GM19043 (cell line): ENCODE measurements at regions not wholly inside any gene's neighbourhood (a gene's known extent, or its start where the extent isn't known, plus 50 kb on each side); places are given as distances from the start of the nearest gene placed in this dataset.
"Not testable (repeated sequence)": the region's sequence is repeated elsewhere in the genome, so short reads cannot be mapped to it uniquely, and the experiment has no call there.

Experiments
- ATAC-seq: cut with Tn5 transposase; IDR thresholded peaks from one replicate; pipeline ENCODE4 v1.9.1; 2021; ENCODE audit warnings: low read depth; ENCODE audit not compliant: unreplicated experiment

GRCh38 chr2:54040250-54040649, 69.5 kb upstream of the PSME4 start:
- ATAC-seq = no peak

DNA sequence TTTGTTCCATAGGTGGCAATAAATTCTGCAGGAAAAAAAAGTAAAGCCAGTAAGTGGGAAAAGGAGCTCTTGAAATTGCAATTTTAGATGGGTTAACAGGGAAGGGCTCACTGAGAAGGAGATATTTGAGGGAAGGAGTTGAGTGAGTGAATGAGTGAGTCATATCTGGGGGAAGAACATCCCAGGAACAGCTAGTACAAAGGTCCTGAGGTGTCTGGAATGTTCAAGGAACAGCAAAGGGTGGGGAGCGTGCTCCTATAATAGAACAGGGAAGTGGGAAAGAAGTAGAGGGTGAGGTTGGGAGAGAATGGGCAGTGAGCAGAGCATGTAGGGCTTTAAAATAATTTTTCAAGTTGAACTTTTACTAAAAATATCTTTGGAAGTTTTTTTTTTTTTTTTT, 68.0 kb upstream of the PSME4 start:
- ATAC-seq = no peak

GRCh38 chr2:54031288-54031687, 60.5 kb upstream of the PSME4 start:
- not testable (repeated sequence) for ATAC-seq

GRCh38 chr2:54030806-54031205, 60.0 kb upstream of the PSME4 start:
- ATAC-seq = no peak

GRCh38 chr2:54030396-54030741, 59.6 kb upstream of the PSME4 start:
- ATAC-seq = no peak

DNA sequence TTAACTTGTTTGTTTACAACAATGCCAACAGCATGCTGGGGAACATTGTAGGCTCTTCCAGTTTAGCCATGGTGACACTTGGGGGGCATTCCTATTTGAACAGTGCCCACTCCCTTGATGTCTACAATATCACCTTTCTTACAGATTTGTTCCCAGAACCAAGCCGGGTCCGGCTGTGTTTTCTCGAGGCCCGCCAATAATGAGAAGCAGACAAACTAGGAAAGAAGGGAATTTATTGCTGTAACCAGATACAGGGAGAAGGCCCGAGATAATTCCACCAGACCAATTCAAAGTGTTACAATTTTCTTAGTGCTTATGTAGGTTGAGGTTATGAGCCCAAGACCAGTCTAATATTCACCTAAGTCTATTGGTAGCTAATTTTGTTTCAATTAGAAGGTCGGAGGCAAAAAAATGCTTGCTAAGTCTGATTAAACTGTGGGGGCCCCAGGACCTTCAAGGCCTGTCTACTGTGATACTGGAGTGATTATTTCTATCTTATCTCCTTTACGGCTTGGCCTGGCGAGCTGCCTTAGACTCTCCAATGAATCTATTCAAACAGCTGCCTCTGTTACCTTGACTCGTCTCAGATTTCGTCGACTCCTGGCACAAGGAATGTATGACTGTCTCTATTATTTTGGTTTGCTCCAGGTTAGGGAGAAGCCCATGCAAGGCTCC, 59.1 kb upstream of the PSME4 start:
- ATAC-seq = no peak

GRCh38 chr2:54025463-54026075, 54.8 kb upstream of the PSME4 start:
- ATAC-seq = not testable (repeated sequence)

- no peak for ATAC-seq
These were observed 53.8 kb upstream of the PSME4 start for GRCh38 chr2:54024576-54024975.

GRCh38 chr2:54021702-54022101, 50.9 kb upstream of the PSME4 start:
- no peak for ATAC-seq

DNA sequence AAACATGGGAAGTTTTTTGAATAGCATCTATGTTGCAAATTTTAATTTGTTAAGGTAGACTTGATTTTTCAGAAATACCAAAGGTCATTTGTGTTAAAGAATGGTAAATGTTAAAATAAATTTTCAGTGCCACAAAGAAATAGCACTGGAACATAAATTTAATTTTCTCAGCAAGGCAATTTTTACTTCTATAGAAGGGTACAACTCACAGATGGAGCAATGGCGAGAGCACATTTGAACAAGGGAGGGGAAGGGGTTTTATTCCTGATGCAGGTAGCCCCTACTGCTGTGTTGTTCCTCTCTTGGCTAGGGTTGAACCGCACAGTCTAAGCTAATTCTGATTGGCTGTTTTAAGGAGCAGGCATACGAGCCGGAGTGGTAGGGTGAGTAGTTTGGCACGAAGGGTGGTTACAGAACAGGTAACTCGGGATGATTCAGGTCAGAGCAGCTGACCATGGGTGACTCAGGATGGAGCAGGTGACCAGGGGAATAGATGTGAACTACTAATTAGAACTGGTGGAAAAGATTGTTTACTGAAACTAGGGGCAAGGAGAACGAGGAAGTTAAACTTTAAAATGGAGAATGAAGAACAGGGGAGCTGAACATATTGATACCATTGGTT, 50.1 kb upstream of the PSME4 start:
- no peak for ATAC-seq
